Stimulated activated CD4-positive, alpha-beta T cell treated with anti-CD3 and anti-CD28 coated beads, Interleukin-15, amount 100 ng/mL, for 24 hours (primary cell): ENCODE measurements at regions not wholly inside any gene's neighbourhood (a gene's known extent, or its start where the extent isn't known, plus 50 kb on each side); places are given as distances from the start of the nearest gene placed in this dataset.

Source experiments
- DNase-seq: peaks from one replicate; pipeline ENCODE4 v3.0.0-alpha.2; 2020

DNA sequence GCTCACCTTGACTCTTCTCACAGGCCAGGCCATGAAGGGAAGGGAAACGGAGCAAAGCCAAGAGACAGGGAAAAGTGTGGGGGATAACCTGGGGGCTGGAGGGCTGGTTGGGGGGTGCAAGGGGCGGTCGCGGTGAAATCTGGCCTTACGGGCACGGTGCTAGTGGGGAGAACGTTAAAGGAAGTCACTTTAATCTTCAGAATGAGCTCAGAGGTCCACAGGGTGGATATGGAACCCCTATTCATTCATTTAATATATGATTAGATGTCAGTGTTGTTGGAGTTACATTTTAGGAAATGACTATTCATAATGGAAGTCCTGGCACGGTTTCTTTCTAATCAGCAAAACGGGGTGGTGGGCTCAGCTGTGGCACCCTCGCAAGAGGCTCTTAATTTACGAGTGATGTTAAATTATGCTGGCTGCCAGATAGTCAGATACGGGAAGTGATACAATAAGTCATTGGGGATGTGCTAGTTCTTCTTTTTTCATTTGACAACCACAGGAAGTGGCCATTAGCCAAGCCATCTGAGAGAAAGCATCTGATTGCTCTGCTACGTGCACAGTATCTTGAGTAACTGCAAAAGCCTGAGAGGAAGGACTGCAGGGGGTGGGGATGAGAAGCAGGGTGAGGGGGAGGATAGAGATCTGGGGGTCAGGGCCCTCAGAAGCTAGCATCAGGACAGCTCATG, 253.0 kb downstream of the QKI start:
- DNase-seq, result no peak

DNA sequence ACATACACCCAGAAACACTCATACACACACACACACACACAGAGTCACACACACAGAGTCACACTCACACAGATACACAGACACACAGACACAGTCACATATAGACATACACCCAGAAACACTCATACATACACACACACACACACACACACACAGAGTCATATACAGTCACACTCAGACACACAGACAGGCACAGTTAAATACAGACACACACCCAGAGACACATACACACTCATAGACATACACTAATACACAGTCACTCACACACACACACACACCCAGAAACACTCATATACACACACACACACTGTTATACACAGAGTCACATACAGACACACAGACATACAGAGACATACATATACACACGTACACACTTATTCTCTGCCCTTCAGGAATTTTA, 250.9 kb downstream of the QKI start:
- no peak for DNase-seq

DNA sequence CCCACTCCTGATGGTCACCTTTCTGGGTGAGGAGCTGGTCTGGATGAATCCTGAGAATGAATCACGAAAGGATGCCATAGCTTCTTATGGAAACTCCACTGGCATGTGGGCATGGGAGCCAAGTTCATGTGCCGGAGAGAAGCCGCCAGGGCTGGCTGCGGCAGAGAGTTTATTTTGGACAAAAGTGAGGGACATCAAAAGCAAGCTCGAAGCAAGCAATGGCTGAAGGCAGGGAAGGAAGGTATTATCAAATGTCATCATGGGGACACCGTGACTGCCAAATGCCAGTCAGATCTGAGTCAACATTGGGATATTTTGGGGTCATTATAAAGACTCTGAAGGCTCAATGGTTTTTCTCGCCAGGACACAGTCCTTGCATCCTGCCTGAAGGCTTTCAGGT, 249.1 kb downstream of the QKI start:
- no peak for DNase-seq

DNA sequence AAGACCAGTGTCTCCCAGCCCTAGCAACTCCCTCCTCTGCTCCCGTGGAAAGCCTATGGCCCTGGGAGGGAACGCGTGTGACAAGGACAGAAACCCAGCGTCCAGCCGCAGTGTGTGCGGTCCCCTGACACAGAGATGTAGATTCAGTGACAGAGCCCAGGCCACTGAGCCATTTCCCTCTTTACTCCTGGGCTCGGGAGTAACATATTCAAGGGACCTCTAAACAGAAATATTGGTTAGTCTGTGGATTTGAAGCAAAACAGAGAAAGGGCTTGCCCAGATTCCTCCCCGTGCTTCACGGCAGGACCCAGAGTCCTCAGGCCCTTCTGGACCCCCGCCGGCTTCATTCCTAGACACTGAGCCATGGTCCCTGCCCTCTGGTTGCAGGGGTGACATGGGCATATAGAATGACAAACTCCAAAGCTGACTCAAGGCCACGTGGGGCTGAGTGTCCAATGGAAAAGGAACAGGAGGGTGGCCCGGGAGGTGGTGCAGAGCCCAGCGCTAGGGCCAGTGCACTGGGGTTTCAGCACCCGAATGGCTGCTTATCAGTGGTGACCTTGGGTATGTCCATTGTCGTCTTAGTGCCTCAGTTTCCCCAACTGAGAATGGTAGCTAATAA, 248.2 kb downstream of the QKI start:
- DNase-seq, result no peak

DNA sequence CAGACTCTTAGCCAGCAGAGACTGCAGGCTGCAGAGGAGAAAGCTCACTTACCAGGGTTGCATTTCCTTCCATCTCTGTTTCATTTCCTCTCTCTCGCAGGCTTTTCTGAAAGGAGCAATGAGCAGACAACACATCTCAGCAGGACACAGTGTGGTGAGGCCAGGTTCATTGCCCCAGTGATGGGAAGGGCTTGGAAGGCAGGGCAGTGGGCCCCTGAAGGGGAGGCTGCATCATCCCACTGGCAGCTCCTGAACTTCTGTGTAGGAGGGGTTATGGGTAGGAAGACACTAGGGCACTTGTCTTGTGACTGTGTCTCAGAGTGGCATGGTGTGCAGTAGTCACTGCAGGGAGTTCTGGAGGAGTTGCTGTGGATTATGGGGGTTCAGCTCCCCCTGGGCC, 246.8 kb downstream of the QKI start:
- no peak for DNase-seq

DNA sequence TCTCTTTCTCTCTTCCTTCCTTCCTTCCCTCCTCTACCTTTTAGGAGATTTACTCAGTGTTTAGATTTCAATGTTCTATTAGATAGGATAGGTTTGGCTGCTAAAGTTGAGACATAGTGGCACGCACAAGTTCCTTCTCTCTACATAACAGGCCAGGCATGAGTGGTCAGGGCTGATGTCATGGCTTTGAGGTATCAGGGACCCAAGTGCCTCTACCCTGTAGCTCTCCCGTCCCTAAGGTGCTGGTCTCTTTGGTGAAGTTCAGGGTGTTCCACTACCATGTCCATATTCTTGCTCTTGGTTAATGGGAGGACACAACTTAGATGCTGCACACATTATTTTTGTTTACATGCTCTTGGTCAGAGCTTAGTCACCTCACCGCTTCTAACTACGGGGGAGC, 245.3 kb downstream of the QKI start:
- DNase-seq, result no peak

DNA sequence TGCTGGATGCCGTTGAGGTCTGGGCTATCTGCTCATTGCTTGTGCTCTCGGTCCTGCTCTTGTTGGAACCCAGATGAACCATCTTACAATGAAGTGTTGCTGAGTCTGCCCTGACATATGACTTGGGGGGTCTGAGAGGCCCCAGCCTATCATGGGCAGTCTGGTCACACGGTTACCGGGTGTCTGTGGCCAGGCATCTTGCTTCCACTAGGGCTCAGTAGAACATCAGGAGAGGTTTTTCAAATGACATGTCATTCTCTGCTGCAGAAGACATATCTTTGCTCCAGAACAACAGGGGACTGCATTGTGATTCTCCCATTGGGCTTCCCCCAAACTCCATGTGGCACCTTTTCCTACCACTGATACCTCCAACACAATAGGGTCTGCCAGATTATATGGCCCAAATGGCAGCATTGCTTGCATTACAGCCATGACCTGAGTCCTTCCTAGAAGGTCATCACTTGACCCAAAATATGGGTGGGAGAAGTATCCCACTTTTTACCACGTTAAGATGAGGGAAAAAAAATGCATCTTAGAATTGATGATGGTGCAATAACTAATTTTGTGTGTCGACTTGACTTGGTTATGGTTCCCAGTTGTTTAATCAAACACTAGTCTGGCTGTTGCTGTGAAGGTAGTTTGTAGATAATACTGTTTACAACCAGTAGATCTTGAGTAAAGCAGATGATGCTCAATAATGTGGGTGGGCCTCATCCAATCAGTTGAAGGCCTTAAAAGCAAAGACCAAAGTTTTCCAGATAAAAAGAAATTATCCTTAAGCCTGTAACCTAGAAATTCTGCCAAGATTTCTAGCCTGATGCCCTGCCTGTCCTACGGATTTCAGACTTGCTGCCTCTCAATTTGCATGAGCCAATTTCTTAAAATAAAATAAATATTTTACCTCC, 241.0 kb downstream of the QKI start:
- DNase-seq, result no peak

DNA sequence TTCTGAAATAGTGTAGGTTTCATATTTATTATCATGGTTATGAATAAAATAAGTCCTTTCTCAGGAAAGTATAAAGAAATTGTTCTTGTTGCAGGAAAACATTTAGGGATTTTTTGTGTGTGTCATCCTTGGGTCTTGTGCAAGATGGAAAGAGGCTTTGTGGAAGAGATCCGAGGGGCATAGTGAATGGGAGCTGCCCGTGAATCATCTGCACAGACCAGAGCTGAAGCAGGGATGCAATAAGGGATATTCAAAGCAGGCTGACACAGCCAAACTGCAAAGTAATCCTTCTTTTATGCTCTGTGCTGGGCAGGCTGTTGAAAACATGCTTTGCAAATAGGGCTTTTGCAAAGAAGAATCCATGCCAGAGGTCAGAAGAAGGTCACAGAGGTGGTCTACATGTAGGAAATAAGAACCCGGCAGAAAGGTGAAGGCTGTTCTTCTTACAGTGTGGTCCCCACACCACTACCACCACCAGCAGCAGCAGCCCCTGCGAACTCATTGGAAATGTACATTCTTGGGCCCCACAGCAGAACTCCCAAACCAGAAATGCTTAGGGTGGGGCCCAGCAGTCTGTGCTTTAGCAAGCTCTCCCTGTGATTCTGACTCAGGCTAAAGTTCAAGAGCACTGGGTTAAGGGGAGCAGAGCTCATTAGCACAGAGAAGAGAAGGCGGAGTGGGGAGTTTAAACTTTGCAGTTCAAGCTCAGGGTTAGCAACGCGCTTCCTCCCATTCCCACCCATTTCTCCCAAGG, 237.6 kb downstream of the QKI start:
- no peak for DNase-seq

DNA sequence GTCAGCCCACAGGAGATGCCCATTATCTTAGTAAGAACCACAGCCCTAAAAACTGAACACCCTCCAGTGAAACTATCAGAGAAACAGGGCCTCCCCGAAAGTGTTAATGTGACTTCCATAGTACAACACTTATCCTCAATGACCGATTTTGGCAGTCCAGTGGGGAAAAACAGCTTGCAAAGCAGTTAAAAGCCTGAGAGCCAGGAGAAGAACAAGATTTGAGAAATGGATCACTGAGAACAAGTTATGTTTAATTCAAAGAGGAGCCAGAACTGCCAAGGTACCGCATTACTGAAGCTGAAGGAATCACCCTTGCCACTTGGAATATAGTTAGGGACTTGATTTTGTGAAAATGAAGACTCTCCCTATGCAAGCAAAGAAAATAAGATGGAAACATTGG, 236.9 kb downstream of the QKI start:
- no peak for DNase-seq

DNA sequence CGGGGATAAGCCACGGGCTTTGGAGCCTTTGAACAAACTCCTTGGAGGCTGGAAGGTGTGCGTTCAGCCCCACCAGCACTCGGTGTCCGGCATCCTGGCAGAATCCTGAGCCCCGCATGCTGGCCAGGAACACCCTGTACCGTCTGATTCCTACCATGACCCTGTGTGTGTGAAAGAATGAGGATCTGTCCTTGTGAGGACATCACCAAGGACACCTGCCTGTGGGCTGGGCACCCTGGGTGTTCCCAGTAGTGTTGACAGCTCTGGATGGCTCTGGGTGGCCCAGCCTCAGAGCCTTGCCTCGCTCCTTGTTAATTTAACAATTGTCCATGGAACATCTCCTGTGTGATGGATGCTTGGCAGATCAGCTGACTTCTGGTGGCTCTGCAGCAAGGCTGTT, 234.3 kb downstream of the QKI start:
- no peak for DNase-seq

DNA sequence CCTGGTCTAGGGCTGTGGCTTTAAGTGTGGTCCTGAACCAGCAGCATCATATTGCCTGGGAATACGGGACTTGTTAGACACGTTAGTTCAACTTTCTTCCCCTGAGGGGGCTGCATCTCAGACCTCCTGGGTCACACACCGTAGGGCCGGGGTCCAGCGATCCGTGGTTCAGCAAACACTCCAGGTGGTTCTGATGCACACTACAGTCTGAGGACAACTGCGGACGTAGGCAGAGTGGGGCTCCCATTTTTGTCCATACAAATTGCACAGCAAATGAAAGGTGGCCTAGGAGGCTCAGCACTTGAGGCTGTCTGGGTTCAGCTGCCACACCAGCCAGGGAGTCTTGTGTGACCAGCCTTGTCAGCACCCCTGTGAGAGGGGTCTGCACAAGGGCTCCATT, 233.1 kb downstream of the QKI start:
- DNase-seq, result no peak

DNA sequence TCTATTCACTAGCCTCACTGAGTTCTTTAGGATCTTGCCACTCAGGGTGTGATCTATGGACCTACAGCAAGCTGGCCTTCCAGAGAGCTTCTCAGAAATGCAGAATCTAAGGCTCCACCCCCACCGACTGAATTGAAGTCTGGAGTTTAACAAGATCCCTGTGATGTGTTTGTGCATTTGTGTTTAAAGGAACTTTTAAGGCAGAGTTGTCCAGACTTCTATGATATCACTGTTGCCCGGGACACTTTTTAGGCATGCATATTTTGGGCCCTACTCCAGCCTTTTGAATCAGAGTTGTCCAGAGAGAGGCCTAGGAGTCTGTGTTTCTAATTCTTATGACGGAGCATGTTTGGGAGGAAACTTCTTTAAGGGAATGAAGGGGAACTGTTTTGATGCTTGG, 232.3 kb downstream of the QKI start:
- DNase-seq, result no peak

DNA sequence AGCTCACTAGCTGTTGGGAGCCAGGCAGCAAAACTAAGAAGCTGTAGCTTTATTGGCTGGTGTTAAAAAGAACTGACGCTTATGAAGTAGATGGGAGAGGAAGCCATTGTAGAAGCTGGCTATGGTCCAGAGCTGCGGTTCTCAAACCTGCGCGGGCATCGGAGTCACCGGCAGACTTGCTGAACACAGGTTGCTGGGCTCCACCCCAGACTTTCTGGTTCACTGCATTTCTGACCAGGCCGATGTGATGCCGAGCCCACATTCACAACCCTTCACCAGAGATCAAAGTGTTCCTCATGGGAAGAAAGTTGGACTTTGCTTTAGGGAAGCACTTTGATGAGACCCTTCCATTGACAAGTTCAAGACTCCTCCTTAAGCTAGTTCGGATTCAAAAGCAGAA, 231.6 kb downstream of the QKI start:
- DNase-seq, result no peak

DNA sequence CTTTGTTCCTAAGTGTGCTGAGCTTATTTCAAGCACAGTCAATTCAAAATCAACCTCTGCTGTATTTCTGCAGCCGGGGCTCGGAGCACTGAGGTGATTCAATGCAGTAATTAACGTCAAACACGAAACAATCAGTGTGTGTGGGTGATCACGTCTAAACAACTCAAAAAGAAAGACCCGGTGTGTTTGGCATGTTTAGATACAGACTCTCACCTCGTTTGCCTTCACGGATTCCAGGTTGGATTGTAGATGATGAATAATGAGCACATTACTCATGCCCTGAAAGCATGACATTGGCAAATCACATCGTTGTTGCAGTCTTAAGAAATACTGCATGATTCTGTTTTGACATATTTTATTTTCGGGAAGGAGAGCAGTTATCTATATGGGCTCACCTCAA, 231.0 kb downstream of the QKI start:
- DNase-seq, result no peak

DNA sequence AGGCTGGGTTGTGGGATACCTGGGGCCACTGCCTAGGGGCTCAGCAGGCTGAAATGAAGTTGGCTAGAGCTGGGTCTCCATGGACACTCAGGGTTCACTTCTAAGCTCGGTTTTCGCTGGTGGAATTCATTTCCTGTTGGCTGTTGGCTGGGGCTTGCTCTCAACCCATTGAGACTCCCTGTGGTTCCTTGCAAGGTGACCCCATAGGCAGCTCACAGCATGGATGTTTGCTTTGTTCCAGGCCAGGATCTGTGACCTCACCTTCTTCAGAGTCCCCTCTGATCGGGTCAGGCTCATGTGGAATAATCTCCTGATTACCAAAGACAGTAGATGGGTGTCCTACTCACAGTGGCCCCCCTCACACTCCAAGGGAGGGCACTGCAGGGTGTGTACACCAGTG, 229.3 kb downstream of the QKI start:
- no peak for DNase-seq

DNA sequence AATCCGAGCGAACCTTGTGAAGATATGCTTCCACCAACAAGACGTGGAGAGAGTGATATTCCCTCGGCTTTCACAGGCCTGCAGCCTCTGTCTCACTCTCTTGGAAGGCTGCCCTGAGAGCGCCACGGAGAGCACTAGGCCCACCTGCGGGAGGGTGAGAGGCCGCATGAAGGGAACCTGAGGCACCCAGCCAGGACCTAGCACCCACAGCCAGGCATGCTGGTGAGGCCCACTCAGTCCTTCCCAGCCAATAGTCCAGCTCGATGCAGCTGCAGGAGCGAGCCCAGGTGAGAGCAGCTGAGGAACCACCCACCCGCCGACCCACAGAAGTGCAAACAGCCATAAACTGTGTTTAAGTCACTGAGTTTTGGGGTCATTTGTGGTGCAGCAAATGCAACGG, 227.2 kb downstream of the QKI start:
- DNase-seq, result no peak

DNA sequence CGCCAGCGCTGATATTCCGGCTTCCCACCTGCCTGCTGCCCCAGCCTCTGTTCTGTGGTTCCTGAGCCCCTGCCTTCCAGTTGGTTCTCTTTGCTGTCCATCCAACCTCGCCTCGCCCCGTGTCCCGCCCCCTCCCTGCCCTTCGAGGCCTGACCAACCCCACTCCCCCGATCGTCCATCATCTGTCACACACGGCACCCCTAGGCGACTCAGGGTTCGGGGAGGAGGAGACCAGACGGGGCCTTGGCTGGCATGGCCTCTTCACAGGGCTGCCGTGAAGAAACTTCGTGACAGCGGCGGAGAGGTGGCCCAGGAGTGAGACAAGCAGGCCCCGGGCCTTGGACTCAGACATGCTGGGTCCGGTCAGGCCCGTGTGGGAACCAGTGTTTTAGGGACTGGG, 226.1 kb downstream of the QKI start:
- DNase-seq, result no peak

DNA sequence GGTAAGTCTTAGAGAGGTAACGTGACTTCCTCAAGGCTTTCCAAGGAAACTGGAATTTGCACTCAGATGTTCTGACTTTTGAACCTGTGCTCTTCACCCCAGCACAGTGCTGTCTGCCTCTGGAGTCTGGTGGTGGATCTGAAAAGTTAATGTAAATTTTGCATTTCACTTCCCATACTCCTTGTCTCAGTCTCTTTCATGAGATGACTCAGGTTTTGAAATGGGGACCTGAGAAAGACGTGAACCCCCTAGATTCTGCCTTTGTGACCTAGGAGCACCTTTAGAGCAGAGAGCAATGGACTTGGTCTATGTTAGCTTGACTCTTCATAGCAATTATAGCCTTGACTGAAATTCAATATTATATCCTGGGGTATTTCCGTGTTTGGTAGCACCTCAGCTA, 223.0 kb downstream of the QKI start:
- DNase-seq, result no peak

DNA sequence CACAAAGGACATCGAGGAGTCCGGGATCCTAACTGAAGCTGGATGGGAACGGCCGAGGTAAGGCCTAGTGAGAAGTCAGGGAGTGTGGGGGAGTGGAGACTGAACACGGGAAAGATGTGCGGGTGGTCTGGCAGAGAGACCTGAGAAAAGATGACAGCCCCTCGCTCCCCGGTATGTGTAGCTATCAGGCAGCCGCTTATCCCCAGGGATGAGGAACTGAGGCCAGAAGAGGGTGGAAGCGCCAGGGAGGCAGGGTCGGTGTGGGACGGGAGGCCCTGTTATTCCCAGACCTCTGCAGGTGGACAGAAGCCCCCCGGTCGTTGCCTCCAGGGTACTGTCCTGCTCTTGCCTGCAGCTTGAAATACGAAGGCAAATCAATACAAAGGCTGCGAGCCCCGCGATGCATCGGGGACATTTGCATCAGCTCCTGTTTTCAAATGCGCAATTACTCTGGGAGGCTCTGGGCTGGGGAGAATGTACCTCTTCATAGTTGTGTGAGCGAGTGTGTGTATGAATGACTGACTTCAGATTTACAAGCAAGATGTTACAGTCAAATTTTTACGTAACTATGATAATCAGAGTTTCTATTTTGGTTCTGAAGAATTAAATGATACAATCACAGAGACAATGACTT, 221.3 kb downstream of the QKI start:
- DNase-seq, result no peak

DNA sequence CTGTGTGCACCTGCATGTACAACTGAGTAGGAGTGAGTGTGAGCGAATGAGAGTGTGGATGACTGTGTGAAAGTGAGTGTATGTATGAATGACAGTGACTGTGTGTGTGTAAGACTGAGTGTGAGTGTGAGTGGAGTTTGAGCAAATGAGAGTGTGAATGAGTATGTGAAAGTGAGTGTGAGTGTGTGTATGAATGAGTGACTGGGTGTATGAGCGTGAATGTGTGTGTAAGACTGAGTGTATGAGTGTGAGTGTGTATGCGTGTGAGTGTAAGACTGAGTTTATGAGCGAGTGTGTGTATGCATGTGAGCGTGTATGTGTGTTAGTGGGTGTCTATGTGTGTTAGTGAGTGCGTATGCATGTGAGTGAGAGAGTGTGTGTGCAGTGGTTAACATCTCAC, 220.8 kb downstream of the QKI start:
- DNase-seq, result no peak

DNA sequence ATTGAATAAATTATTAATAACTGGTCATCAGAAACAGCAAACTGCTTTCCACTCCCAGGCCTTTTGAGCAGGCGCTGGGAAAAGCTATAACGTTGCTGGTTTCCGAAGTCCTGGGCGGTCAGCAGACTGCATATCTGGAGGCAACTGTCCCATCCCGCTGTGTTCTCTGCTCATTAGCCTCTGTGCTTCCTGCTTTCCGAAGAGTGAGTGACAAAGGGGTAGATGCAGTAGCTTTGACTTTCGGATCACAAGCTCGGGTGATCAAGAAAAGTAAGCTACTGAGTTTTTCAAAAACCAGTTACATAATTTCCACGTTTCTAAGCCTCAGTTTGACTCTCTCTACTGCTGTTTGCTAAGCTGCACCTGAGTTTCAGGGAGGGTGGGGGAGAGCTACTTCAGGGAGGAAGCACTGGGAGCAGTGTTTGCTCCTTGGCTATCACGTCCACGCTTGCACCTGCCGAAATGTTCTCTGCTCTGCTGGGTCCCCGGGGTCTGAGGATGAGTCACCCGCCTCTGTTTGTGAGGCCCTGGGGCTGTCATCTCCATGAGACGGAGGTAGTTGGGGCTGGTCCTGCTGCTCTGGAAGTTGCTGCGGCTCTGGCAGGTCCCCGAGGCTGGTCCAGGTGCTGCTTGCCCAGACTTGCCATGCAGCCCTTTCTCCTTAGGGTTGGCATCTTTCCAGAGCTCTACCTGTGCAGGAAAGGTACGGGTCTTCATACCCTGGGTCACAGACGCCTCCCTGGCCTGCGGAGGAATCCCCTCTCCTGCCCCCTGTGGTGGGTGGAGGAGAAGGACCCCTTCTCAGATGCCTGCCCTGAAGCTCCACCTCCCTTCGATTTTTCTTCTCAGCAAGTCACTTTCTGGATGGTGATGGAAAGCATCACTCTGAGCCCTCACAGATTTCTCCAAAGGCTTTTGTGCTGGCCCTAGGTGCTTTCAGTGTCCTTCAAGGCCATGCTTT, 220.0 kb downstream of the QKI start:
- DNase-seq, result no peak

DNA sequence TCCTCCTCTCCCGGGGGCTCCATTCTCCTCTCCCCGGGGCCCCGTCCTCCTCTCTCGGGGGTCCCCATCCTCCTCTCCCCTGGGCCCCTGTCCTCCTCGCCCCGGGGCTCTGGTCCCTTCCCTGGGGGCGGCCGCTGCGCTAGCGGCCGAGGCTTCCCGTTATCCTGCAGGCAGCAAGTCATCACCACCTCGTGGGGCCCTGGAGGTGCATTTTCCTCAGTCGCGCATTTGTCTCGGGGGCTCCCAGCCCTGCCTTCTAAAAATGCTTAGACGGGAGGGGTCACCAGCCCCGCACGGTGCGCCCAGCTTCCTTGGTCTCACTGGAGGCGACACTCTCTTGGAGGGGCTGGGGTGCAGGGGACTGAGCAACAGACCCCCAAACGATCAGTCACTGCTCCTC, 216.5 kb downstream of the QKI start:
- no peak for DNase-seq
